ENCODE measurements at regions not wholly inside any gene's neighbourhood (a gene's known extent, or its start where the extent isn't known, plus 50 kb on each side); places are given as distances from the start of the nearest gene placed in this dataset.

- no peak overlapping the region for H3K27ac ChIP-seq (ENCODE audit: low read depth in 1 of 2, low read length in 2 of 2)
- DNase-seq (ENCODE audit: low spot score), result no peak
- TF ChIP-seq ATF3 (IDR thresholded peaks at IDR 0.05) (no peak), FOXA1 (IDR thresholded peaks at IDR 0.05) (no peak), CTCF (IDR thresholded peaks at IDR 0.05; ENCODE audit: low read depth, low read length, missing input control) (no peak)
- H3K4me1 ChIP-seq (ENCODE audit: control insufficient read depth in 4 of 4, insufficient read depth in 4 of 4, low read length in 3 of 4), result no peaks in the 10 kb centered on the region
- WGBS, result 91% methylated on average over 2 of the region's 2 CpGs
- H3K9me3 ChIP-seq (ENCODE audit: control insufficient read depth in 4 of 4, low read length in 3 of 4), result no peaks in the 10 kb centered on the region
- no peak overlapping the region for H3K9ac ChIP-seq (ENCODE audit: low read depth in 1 of 2, low read length in 2 of 2)
- no peak overlapping the region for H3K4me3 ChIP-seq (ENCODE audit: low read depth in 1 of 3, low read length in 3 of 3)
- no peaks in the 10 kb centered on the region for H3K27me3 ChIP-seq (ENCODE audit: control insufficient read depth in 4 of 4, insufficient read depth in 4 of 4, low read length in 3 of 4)
- no peaks in the 10 kb centered on the region for H3K36me3 ChIP-seq (ENCODE audit: control insufficient read depth in 4 of 4, insufficient read depth in 3 of 4, low read depth in 1 of 4, low read length in 3 of 4)
Measured at GRCh38 chr1:67979532-67979931, 70.9 kb downstream of the DIRAS3 start.

GRCh38 chr1:67978890-67979516 lies 71.4 kb downstream of the DIRAS3 start:
- Histone ChIP-seq H3K36me3 (ENCODE audit: control insufficient read depth in 4 of 4, insufficient read depth in 3 of 4, low read depth in 1 of 4, low read length in 3 of 4) (no peaks in the 10 kb centered on the region), H3K4me1 (ENCODE audit: control insufficient read depth in 4 of 4, insufficient read depth in 4 of 4, low read length in 3 of 4) (no peaks in the 10 kb centered on the region), H3K4me3 (ENCODE audit: low read depth in 1 of 3, low read length in 3 of 3) (no peak overlapping the region), H3K9me3 (ENCODE audit: control insufficient read depth in 4 of 4, low read length in 3 of 4) (no peaks in the 10 kb centered on the region), H3K27me3 (ENCODE audit: control insufficient read depth in 4 of 4, insufficient read depth in 4 of 4, low read length in 3 of 4) (no peaks in the 10 kb centered on the region), H3K27ac (ENCODE audit: low read depth in 1 of 2, low read length in 2 of 2) (no peak overlapping the region), H3K9ac (ENCODE audit: low read depth in 1 of 2, low read length in 2 of 2) (no peak overlapping the region)
- no peak for TF ChIP-seq EGR1 (IDR thresholded peaks at IDR 0.05; ENCODE audit: low read depth in 2 of 2)
- no peak for TF ChIP-seq NR2F2 (IDR thresholded peaks at IDR 0.05)
- TF ChIP-seq MAX (IDR thresholded peaks at IDR 0.05), result no peak
- TF ChIP-seq FOXA2 (IDR thresholded peaks at IDR 0.05), result no peak
- TF ChIP-seq RAD21 (IDR thresholded peaks at IDR 0.05), result no peak
- TF ChIP-seq TAF1 (conservative IDR thresholded peaks at IDR 0.05), result no peak
- TF ChIP-seq RXRA (IDR thresholded peaks at IDR 0.05), result no peak
- no peak for TF ChIP-seq REST (IDR thresholded peaks at IDR 0.05)
- no peak for TF ChIP-seq HNF4G (IDR thresholded peaks at IDR 0.05)
- no peak for TF ChIP-seq JUND (IDR thresholded peaks at IDR 0.05)
- TF ChIP-seq FOXA1 (IDR thresholded peaks at IDR 0.05), result no peak
- no peak for TF ChIP-seq YY1 (IDR thresholded peaks at IDR 0.05)
- no peak for TF ChIP-seq ATF3 (IDR thresholded peaks at IDR 0.05)
- WGBS, result 78% methylated on average over 5 of the region's 5 CpGs
- DNase-seq (ENCODE audit: low spot score), result no peak

All from liver (tissue), 8 donors.